T-helper 2 cell treated with Interferon-gamma antibody and Interleukin-4, amounts not matched to agents 5 μg/mL and 100 μg/mL, for 36 hours (primary cell): ENCODE measurements at regions not wholly inside any gene's neighbourhood (a gene's known extent, or its start where the extent isn't known, plus 50 kb on each side); places are given as distances from the start of the nearest gene placed in this dataset.

Experiments
- DNase-seq: peaks from one replicate; pipeline ENCODE4 v3.0.0; 2021; ENCODE audit warnings: low spot score
- H3K27ac Mint-ChIP-seq: one replicate; pipeline ENCODE4 v1.8.0; 2021; ENCODE audit warnings: mild to moderate bottlenecking, mixed read lengths
- H3K27me3 Mint-ChIP-seq: one replicate; pipeline ENCODE4 v1.8.0; 2021; ENCODE audit warnings: low read depth, mixed read lengths
- H3K36me3 Mint-ChIP-seq: one replicate; pipeline ENCODE4 v1.8.0; 2021; ENCODE audit warnings: low read depth, mixed read lengths
- H3K4me1 Mint-ChIP-seq: one replicate; pipeline ENCODE4 v1.8.0; 2021; ENCODE audit warnings: low read depth, mixed read lengths
- H3K4me3 Mint-ChIP-seq: one replicate; pipeline ENCODE4 v1.8.0; 2022; ENCODE audit warnings: mild to moderate bottlenecking, moderate library complexity, mixed read lengths
- H3K9me3 Mint-ChIP-seq: one replicate; pipeline ENCODE4 v1.8.0; 2021; ENCODE audit warnings: mixed read lengths

- Mint-ChIP-seq H3K4me3 (no peak overlapping the region), H3K4me1 (no peaks in the 10 kb centered on the region), H3K36me3 (no peaks in the 10 kb centered on the region), H3K9me3 (peaks cover 24% of the 10 kb centered on the region), H3K27me3 (no peaks in the 10 kb centered on the region), H3K27ac (no peak overlapping the region)
- no peak for DNase-seq
Observed at GRCh38 chr11:70926543-70927201, 325.7 kb downstream of the SHANK2 start.

- Mint-ChIP-seq H3K36me3 (no peaks in the 10 kb centered on the region), H3K4me1 (no peaks in the 10 kb centered on the region), H3K27ac (no peak overlapping the region), H3K4me3 (no peak overlapping the region), H3K9me3 (peaks cover 24% of the 10 kb centered on the region), H3K27me3 (no peaks in the 10 kb centered on the region)
- no peak for DNase-seq
Observed at GRCh38 chr11:70928854-70929598, 323.4 kb downstream of the SHANK2 start.

DNA sequence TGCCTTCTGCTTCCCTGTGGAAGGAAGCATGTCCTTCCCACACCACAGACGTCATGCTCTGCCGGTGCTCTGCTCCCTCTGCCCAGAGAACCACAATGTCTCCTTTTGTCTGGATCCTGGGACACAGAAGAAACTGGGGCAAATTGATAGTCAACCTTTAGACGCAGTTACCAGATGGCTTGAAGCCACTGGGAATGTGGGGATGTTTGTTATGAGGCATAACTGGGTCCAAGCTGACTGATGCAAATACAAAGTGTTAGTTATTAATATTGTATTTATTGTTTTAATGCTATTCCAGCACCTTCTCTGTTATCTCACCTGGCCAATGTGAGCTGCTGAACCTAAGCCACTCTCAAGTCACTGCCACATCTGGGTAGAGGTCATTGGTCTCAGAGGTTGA lies 322.2 kb downstream of the SHANK2 start:
- H3K36me3 Mint-ChIP-seq, result no peaks in the 10 kb centered on the region
- no peak for DNase-seq
- H3K4me3 Mint-ChIP-seq, result no peak overlapping the region
- H3K27ac Mint-ChIP-seq, result no peak overlapping the region
- no peaks in the 10 kb centered on the region for H3K27me3 Mint-ChIP-seq
- H3K9me3 Mint-ChIP-seq, result peaks cover 24% of the 10 kb centered on the region
- H3K4me1 Mint-ChIP-seq, result no peaks in the 10 kb centered on the region

DNA sequence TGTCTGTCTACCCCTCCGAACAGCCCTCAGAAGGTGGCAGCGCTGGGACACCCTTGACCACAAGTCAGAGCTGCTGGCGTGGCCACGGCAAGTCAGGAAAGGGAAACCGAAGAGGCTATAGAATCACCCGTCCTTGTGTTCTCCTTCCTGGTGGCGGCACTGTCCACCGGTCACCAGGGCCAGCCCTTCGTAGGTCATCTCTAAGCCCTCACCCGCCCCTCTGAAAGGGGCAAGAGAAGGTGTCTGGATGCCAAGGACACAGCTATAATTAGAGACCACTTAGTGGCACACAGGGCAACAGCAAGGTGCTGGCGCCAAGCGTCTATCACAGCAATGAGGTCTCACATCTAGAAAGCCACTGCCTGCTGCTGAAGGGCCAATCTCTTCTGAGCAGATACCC lies 320.9 kb downstream of the SHANK2 start:
- no peaks in the 10 kb centered on the region for H3K36me3 Mint-ChIP-seq
- H3K27me3 Mint-ChIP-seq, result no peaks in the 10 kb centered on the region
- no peak overlapping the region for H3K4me3 Mint-ChIP-seq
- no peak overlapping the region for H3K27ac Mint-ChIP-seq
- H3K4me1 Mint-ChIP-seq, result no peaks in the 10 kb centered on the region
- H3K9me3 Mint-ChIP-seq, result peaks cover 24% of the 10 kb centered on the region
- DNase-seq, result no peak

DNA sequence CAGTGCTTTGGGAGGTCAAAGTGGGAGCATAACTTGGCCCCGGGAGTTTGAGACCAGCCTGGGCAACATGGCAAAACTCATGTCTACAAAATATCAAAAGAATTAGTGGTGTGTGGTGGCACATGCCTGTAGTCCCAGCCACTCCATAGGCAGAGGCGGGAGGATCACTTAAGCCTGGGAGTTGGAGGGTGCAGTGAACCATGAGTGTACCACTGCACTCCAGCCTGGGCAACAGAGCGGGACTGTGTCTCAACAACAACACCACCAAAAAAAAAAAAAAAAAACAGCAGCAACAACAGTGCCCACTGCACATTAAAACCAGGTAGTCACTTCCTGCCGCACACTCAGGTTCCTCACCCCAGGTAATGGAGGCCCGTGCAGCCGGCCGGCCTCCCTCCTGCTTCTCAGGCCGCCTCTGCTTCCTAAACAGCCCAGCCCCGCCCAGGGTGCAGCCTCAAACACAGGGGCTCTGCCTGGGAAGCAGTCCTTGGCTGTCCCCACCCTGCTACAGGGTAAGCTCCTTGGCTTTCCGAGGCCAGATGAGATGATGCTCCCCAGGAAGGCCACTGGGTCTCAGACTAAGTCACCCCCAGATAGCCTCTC lies 318.3 kb downstream of the SHANK2 start:
- H3K36me3 Mint-ChIP-seq, result no peaks in the 10 kb centered on the region
- H3K9me3 Mint-ChIP-seq, result peaks cover 23% of the 10 kb centered on the region
- H3K27me3 Mint-ChIP-seq, result no peaks in the 10 kb centered on the region
- H3K27ac Mint-ChIP-seq, result no peak overlapping the region
- no peak overlapping the region for H3K4me3 Mint-ChIP-seq
- no peak for DNase-seq
- no peaks in the 10 kb centered on the region for H3K4me1 Mint-ChIP-seq

GRCh38 chr11:70935006-70935768 lies 317.2 kb downstream of the SHANK2 start:
- Mint-ChIP-seq H3K9me3 (peaks cover 19% of the 10 kb centered on the region), H3K27ac (no peak overlapping the region), H3K4me1 (no peaks in the 10 kb centered on the region), H3K27me3 (no peaks in the 10 kb centered on the region), H3K4me3 (no peak overlapping the region), H3K36me3 (no peaks in the 10 kb centered on the region)
- DNase-seq, result no peak

GRCh38 chr11:70942593-70942992 lies 309.8 kb downstream of the SHANK2 start:
- Mint-ChIP-seq H3K27me3 (no peaks in the 10 kb centered on the region), H3K4me1 (no peaks in the 10 kb centered on the region)
- DNase-seq, result no peak

DNA sequence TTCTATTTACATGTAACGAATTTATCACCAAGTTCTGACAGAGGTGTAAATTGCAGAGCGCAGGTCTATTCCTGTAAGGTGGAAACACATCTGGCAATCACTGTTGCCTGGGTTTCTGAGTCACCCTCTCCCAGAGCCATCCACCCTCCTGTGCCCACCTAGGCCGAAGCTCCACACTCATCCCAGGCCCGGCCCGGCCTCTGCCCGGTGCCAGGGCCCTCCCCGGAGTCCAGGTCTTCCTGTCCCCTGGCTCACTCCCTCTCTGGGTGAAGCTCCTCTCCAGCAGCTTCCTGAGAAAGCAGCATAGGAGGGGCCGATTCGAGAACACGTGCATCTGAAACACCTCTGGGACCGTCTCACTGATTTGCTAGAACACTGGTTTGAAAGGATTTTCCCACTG lies 308.2 kb downstream of the SHANK2 start:
- H3K4me3 Mint-ChIP-seq, result no peak overlapping the region
- DNase-seq, result no peak
- H3K9me3 Mint-ChIP-seq, result peaks cover 50% of the 10 kb centered on the region
- peaks cover 2% of the 10 kb centered on the region for H3K36me3 Mint-ChIP-seq
- H3K27ac Mint-ChIP-seq, result no peak overlapping the region
- no peaks in the 10 kb centered on the region for H3K27me3 Mint-ChIP-seq
- no peaks in the 10 kb centered on the region for H3K4me1 Mint-ChIP-seq

More at GRCh38 chr11:70942593-70942992, 309.8 kb downstream of the SHANK2 start:
- H3K4me3 Mint-ChIP-seq, result no peak overlapping the region
- peaks cover 50% of the 10 kb centered on the region for H3K9me3 Mint-ChIP-seq
- peaks cover 2% of the 10 kb centered on the region for H3K36me3 Mint-ChIP-seq
- no peak overlapping the region for H3K27ac Mint-ChIP-seq

GRCh38 chr11:70944636-70945035 lies 307.7 kb downstream of the SHANK2 start:
- no peak for DNase-seq
- H3K4me3 Mint-ChIP-seq, result no peak overlapping the region
- peaks cover 2% of the 10 kb centered on the region for H3K36me3 Mint-ChIP-seq
- H3K27ac Mint-ChIP-seq, result no peak overlapping the region
- H3K4me1 Mint-ChIP-seq, result no peaks in the 10 kb centered on the region
- H3K27me3 Mint-ChIP-seq, result no peaks in the 10 kb centered on the region
- H3K9me3 Mint-ChIP-seq, result peaks cover 49% of the 10 kb centered on the region

- no peaks in the 10 kb centered on the region for H3K27me3 Mint-ChIP-seq
- no peaks in the 10 kb centered on the region for H3K36me3 Mint-ChIP-seq
- H3K4me3 Mint-ChIP-seq, result no peak overlapping the region
- no peak overlapping the region for H3K27ac Mint-ChIP-seq
- DNase-seq, result no peak
- no peaks in the 10 kb centered on the region for H3K4me1 Mint-ChIP-seq
- H3K9me3 Mint-ChIP-seq, result peaks cover 37% of the 10 kb centered on the region
Observed at GRCh38 chr11:70948398-70948797, 304.0 kb downstream of the SHANK2 start.

GRCh38 chr11:70948855-70949531 lies 303.4 kb downstream of the SHANK2 start:
- DNase-seq, result no peak
- no peak overlapping the region for H3K4me3 Mint-ChIP-seq
- H3K27me3 Mint-ChIP-seq, result no peaks in the 10 kb centered on the region
- peaks cover 36% of the 10 kb centered on the region for H3K9me3 Mint-ChIP-seq
- no peaks in the 10 kb centered on the region for H3K36me3 Mint-ChIP-seq
- H3K27ac Mint-ChIP-seq, result no peak overlapping the region
- no peaks in the 10 kb centered on the region for H3K4me1 Mint-ChIP-seq

GRCh38 chr11:70951139-70951804 lies 301.1 kb downstream of the SHANK2 start:
- Mint-ChIP-seq H3K4me1 (no peaks in the 10 kb centered on the region), H3K4me3 (no peak overlapping the region), H3K27me3 (no peaks in the 10 kb centered on the region), H3K27ac (no peak overlapping the region), H3K9me3 (peaks cover 26% of the 10 kb centered on the region), H3K36me3 (no peaks in the 10 kb centered on the region)
- no peak for DNase-seq

- Mint-ChIP-seq H3K27me3 (no peaks in the 10 kb centered on the region), H3K4me1 (no peaks in the 10 kb centered on the region), H3K4me3 (no peak overlapping the region), H3K27ac (no peak overlapping the region), H3K9me3 (peaks cover 17% of the 10 kb centered on the region), H3K36me3 (no peaks in the 10 kb centered on the region)
- DNase-seq, result no peak
Observed at GRCh38 chr11:70952191-70952590, 300.2 kb downstream of the SHANK2 start.
